GM12872 (cell line): ENCODE measurements at regions not wholly inside any gene's neighbourhood (a gene's known extent, or its start where the extent isn't known, plus 50 kb on each side); places are given as distances from the start of the nearest gene placed in this dataset.

Experiments
- TF ChIP-seq, protein P1 (sequence below): IDR thresholded peaks from 3 replicates; pipeline ENCODE4 v1.5.1; 2011; ENCODE audit warnings: low read depth, mild to moderate bottlenecking, low read length, moderate library complexity; ENCODE audit not compliant: insufficient read depth

DNA sequence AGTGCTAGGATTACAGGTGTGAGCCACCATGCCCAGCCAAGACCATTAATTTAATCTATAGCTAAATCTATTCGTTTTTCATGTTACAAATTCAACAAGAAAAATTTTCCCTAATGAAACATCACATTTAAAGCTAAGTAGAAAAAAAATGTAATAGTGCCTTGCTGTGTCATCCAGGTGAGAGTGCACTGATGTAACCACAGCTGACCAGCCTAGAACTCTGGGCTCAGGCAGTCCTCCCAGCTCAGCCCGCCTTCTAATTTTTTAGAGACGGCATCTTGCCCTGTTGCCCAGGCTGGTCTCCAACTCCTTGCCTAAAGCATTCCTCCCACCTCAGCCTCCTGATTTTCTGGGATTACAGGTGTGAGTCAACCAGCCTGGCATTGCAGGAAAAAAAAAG is 109.0 kb downstream of the PPIAL4G start:
- TF ChIP-seq, protein P1, sequence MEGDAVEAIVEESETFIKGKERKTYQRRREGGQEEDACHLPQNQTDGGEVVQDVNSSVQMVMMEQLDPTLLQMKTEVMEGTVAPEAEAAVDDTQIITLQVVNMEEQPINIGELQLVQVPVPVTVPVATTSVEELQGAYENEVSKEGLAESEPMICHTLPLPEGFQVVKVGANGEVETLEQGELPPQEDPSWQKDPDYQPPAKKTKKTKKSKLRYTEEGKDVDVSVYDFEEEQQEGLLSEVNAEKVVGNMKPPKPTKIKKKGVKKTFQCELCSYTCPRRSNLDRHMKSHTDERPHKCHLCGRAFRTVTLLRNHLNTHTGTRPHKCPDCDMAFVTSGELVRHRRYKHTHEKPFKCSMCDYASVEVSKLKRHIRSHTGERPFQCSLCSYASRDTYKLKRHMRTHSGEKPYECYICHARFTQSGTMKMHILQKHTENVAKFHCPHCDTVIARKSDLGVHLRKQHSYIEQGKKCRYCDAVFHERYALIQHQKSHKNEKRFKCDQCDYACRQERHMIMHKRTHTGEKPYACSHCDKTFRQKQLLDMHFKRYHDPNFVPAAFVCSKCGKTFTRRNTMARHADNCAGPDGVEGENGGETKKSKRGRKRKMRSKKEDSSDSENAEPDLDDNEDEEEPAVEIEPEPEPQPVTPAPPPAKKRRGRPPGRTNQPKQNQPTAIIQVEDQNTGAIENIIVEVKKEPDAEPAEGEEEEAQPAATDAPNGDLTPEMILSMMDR: no peak

DNA sequence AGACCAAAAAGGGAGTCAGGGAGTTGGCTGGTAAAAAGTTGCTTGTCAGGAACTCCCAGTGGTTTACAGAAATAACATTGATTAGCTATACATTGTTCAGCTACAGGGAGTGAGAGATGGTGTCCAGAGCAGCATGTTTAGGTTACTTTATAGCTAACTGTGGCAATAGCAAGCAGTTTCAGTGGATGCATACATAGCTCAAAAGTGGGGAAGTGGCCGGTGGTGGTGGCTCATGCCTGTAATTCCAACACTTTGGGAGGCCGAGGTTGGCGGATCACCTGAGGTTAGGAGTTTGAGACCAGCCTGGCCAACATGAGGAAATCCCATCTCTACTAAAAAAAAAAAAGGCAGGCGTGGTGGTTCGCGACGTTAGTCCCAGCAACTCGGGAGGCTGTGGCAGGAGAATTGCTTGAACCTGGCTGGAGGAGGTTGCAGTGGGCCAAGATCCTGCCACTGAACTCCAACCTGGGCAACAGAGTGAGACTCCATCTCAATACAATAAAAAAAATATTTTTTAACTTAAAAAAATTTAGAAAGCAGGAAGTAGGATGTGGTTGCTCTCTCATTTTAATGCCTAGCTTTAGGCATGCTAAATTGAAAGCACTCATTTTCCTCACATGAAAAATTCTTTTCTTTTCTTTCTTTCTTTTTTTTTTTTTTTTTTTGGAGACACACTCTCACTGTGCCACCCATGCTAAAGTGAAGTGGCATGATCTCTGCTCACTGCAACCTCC is 109.7 kb downstream of the PPIAL4G start:
- TF ChIP-seq, protein P1: no peak

DNA sequence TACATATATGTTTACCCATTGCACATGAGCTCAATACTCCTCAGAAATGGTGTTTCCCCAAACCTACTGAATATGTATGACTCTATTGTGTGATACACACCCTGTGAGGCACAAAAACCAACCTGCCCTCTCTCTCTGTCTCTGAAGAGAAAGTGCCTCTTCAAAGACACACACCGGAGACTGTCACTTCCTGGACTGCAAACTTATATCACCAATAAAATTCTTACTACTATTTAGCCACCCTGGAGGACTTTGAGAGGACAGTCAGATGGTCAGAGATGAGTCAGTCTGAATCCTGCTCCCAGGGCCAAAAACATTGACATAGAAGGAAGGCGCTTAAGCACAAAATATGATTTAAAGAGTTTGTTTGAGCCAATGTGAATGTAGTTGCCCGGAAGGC is 110.4 kb downstream of the PPIAL4G start:
- TF ChIP-seq, protein P1: no peak

DNA sequence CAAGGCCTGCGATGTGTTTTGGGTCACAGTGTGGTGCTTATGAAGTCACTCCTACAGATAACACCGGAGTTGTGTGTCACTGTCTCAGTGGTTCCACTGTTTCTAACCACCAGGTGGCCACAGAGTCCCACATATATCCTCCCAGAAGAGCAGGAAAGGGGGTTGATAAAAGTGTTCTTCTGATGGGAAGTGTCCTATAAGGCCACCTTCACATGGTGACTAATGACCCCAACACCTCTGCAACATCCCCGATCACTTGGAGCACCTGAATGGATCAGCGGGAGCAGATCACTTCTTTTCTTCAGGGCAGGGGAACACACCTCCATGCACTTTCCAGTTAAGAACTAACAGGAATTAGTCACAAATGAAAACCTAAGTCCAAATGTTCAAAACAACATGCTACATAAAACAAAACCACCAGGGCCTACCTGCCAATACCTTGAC is 111.5 kb downstream of the PPIAL4G start:
- TF ChIP-seq, protein P1: peak; percentile 69

DNA sequence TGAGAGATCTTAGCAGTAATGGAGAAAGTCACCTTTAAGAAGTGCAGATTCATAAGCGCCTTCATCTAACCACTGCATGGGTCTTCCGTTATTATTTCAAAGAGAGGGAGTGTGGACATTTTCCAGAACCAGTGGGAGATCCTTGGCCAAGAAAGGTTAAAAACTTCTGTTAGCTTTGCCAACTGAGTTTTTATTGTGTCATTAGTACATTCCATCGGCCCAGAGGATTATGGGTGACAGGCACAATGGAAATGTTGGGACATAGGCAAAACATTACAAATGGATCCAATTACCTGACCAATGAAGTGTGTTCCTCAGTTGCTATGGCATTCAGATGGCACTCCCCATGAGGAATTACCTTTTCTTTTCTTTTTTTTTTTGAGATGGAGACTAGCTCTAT is 115.5 kb downstream of the PPIAL4G start:
- TF ChIP-seq, protein P1: no peak

DNA sequence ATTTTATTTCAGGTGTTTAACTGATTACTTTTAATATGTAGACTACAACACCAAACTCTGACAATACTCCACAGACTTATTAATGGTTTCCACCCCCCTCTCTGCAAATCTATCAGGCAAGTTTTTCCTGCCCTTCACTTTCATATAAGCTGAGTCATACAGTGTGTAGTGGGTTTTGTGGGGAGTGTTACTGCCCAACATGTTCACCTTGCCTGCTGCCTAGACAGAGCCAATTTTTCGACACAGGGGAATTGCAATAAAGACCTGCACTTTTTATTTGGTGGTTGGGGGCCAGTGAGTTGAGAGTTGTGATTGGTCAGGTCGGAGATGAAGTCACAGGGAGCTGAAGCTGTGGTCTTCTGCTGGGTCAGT is 119.7 kb downstream of the PPIAL4G start:
- TF ChIP-seq, protein P1: no peak

DNA sequence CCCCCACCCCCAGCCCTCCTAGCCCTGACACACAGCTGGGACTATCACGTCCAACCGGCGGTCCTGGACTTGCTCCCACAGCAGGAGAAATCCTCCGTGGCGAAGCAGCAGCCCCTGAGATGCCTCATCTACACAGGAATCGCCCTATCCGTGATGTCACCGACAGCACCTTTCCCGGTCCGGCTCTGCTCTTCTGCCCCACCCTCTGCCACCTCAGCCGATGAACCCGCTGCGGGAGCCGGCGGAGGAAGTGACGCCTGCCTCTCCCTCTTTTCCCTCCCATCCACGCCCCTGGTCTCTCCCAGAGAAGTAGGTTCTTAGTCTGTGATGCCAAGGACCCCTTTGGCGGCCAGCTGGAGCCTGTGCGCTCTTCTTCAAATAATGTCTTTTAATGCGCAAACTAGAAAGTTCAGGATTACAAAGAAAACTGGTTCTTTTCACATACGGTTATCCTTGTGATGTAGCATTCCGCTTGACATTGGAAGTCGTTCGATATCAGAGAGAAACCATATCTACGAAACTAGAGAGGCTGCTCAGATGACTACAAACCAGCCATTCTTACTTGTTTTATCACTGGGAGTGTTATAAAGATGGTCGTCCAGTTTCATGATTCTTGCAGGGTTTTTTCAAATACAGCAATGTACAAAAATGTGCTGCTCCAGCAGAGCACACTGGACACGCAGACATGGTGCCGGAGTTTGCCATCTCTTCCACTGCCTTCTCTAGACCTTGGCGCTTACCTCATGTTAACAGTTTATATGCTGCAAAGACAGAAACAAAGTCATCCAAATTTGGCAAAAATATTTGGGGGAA is 120.3 kb downstream of the PPIAL4G start:
- TF ChIP-seq, protein P1: no peak
